ENCODE measurements at regions not wholly inside any gene's neighbourhood (a gene's known extent, or its start where the extent isn't known, plus 50 kb on each side); places are given as distances from the start of the nearest gene placed in this dataset.

DNA sequence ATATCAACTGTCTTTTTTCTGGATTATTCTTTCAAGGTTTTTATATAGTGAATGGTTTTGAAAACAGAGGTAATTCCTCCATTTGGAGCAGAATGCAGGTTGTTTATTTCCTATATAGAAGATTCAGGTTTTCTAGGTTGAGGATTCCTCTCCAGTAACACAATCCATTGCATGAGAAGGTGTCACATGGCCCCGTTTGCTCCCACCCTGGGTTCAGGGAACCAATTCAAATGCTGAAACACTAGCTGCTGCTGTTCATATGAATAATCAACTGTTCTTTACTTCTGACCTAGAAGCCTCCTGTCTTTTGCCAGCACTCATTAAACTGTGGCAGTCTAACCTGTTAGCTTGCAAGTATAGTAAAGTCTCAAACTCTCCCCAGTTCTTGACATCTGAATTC is 1316.9 kb upstream of the TENM3 start:
- DNase-seq (ENCODE audit: low read depth, low spot score), result no peak
- H4K20me1 ChIP-seq (ENCODE audit: insufficient read depth), result no peaks in the 10 kb centered on the region
- no peak overlapping the region for H3K4me3 ChIP-seq (replicated peaks in 1 of 2; ENCODE audit: low read depth in 1 of 2, low read length in 2 of 2)
- no peak for ATAC-seq
- TF ChIP-seq YY1 (IDR thresholded peaks at IDR 0.05; ENCODE audit: extremely low read depth, insufficient replicate concordance, low read depth, low read length) (no peak), SP1 (IDR thresholded peaks at IDR 0.05; ENCODE audit: low read depth) (no peak), CTCF (IDR thresholded peaks at IDR 0.05 in 2 of 3, conservative IDR thresholded peaks at IDR 0.05 in 1 of 3; ENCODE audit: borderline replicate concordance in 1 of 3, insufficient read depth in 1 of 3, low read depth in 2 of 3, low read length in 2 of 3) (no peak), JUND (IDR thresholded peaks at IDR 0.05) (no peak), POLR2AphosphoS5 (IDR thresholded peaks at IDR 0.05; ENCODE audit: low read depth, low read length) (no peak)
- no peaks in the 10 kb centered on the region for H3K4me1 ChIP-seq (ENCODE audit: control insufficient read depth in 1 of 2, insufficient read depth in 2 of 2, low read length in 2 of 2)
- intact Hi-C loops (cut with micrococcal nuclease), result no loop called here
- no peaks in the 10 kb centered on the region for H3K36me3 ChIP-seq (ENCODE audit: control insufficient read depth in 1 of 2, insufficient read depth in 2 of 2, low read length in 2 of 2)
- H3K27ac ChIP-seq (ENCODE audit: low read depth, low read length), result no peak overlapping the region
- H3K79me2 ChIP-seq (ENCODE audit: insufficient read depth, low read length), result no peaks in the 10 kb centered on the region
- no TSS peak for BruUV-seq (replicated peaks)
- H3K27me3 ChIP-seq (ENCODE audit: insufficient read depth, low read length), result no peaks in the 10 kb centered on the region
- CTCF ChIA-PET, result no interaction called here
- no peaks in the 10 kb centered on the region for H3K9me3 ChIP-seq (ENCODE audit: control insufficient read depth in 1 of 2, insufficient read depth in 1 of 2, low read depth in 1 of 2, low read length in 2 of 2)
- H3K9me2 ChIP-seq (ENCODE audit: insufficient read depth), result no peaks in the 10 kb centered on the region
- no peak overlapping the region for H2AFZ ChIP-seq (ENCODE audit: low read depth, low read length, poor library complexity, severe bottlenecking)
- RAD21 ChIA-PET (ENCODE audit: low non-redundant PET in 1 of 2, low total read pairs in 2 of 2, uncharacterized antibody in 2 of 2, unreplicated experiment in 2 of 2), result no interaction called here
- H3K4me2 ChIP-seq (ENCODE audit: low read length), result no peak overlapping the region
- POLR2A ChIA-PET, result no interaction called here
- H3K9ac ChIP-seq (ENCODE audit: low read length), result no peak overlapping the region

DNA sequence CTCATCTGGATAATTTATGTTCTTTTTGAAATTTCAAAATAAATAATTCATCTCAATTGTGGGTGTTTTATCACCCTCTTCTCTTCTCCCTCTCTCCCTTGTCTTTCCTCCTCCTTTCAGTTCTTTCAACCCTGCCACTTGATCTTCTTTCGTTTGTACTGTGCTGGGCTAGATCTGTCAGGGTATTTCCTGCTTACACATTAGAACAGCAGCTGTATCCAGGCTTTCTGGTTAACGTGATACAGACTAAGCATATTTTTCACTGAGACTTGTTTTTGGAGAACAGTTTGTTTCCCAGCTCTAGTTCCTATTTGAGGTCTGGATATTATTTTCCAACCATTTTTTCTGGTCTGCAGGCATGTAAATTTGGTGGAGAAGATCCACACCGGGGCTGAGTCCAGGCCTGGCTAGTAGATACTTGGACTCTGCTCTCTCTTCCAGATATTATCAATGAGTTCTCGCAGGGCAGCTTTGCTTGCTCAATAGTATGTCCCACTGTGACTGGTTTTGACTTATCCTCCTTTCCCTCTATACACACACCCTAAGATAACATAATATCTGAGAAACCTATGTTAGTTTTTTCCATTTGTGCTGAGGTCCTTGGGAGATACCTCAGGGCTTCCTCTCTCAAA is 1310.7 kb upstream of the TENM3 start:
- H3K4me1 ChIP-seq (ENCODE audit: control insufficient read depth in 1 of 2, insufficient read depth in 2 of 2, low read length in 2 of 2), result peaks cover 12 to 24% of the 10 kb centered on the region in 2 experiments
- no peaks in the 10 kb centered on the region for H3K79me2 ChIP-seq (ENCODE audit: insufficient read depth, low read length)
- H3K9me2 ChIP-seq (ENCODE audit: insufficient read depth), result no peaks in the 10 kb centered on the region
- no peaks in the 10 kb centered on the region for H4K20me1 ChIP-seq (ENCODE audit: insufficient read depth)
- no peak overlapping the region for H3K9ac ChIP-seq (ENCODE audit: low read length)
- BruUV-seq (replicated peaks), result no TSS peak
- no peak overlapping the region for H3K4me3 ChIP-seq (replicated peaks in 1 of 2; ENCODE audit: low read depth in 1 of 2, low read length in 2 of 2)
- CTCF ChIA-PET, result interaction anchor here (1.1 kb wide), 1 partner anchor 23 kb away, joined by 3 read pairs; no protein-coding TSS in a partner anchor
- TF ChIP-seq ZBTB33 (IDR thresholded peaks at IDR 0.05; ENCODE audit: extremely low read depth, insufficient replicate concordance, low read length) (no peak), POLR2A (IDR thresholded peaks at IDR 0.05; ENCODE audit: borderline replicate concordance, extremely low read depth, insufficient read depth, insufficient read length) (no peak), TCF7L2 (IDR thresholded peaks at IDR 0.05; ENCODE audit: borderline replicate concordance, extremely low read depth, insufficient read depth, insufficient read length) (no peak), CEBPB (IDR thresholded peaks at IDR 0.05; ENCODE audit: low read depth) (no peak), SRF (IDR thresholded peaks at IDR 0.05; ENCODE audit: low read depth) (no peak)
- H3K4me2 ChIP-seq (ENCODE audit: low read length), result peak overlapping the region; percentile 65
- POLR2A ChIA-PET, result no interaction called here
- no peaks in the 10 kb centered on the region for H3K9me3 ChIP-seq (ENCODE audit: control insufficient read depth in 1 of 2, insufficient read depth in 1 of 2, low read depth in 1 of 2, low read length in 2 of 2)
- no peaks in the 10 kb centered on the region for H3K36me3 ChIP-seq (ENCODE audit: control insufficient read depth in 1 of 2, insufficient read depth in 2 of 2, low read length in 2 of 2)
- no peak overlapping the region for H3K27ac ChIP-seq (ENCODE audit: low read depth, low read length)
- RAD21 ChIA-PET (ENCODE audit: low non-redundant PET in 1 of 2, low total read pairs in 2 of 2, uncharacterized antibody in 2 of 2, unreplicated experiment in 2 of 2), result no interaction called here
- intact Hi-C loops (cut with micrococcal nuclease), result no loop called here
- no peak for DNase-seq (ENCODE audit: low read depth, low spot score)
- peak overlapping the region; percentile 99 for H2AFZ ChIP-seq (ENCODE audit: low read depth, low read length, poor library complexity, severe bottlenecking)
- H3K27me3 ChIP-seq (ENCODE audit: insufficient read depth, low read length), result no peaks in the 10 kb centered on the region
- ATAC-seq, result no peak

All from HCT116 (cell line).